ENCODE measurements at regions not wholly inside any gene's neighbourhood (a gene's known extent, or its start where the extent isn't known, plus 50 kb on each side); places are given as distances from the start of the nearest gene placed in this dataset.

DNA sequence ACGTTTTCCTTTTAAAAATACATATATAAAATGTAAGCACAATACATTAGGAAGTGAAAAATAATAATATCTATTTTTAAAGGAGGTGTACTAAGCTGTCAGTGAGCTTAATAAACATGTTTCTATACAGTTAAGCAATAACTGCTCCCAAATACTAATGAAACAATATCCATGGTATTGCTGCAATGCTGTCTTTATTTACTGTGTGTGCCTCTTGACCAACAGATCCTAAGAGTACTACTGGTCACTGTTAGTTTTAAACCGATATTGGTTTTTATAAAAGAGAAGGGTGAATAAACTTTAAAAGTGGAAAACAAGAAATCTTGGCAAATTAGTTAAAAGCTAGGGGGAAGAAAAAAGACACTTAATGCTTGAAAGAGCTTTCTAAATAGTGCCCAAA is 1029.0 kb downstream of the FSTL5 start:
- TF ChIP-seq POLR2A (IDR thresholded peaks at IDR 0.05) (no peak), CTCF (IDR thresholded peaks at IDR 0.05) (no peak), POLR2AphosphoS5 (IDR thresholded peaks at IDR 0.05) (no peak)

Data from stomach (tissue), 4 donors.